ENCODE measurements at regions not wholly inside any gene's neighbourhood (a gene's known extent, or its start where the extent isn't known, plus 50 kb on each side); places are given as distances from the start of the nearest gene placed in this dataset.

- Histone ChIP-seq H3K4me1 (ENCODE audit: control insufficient read depth, insufficient read depth, low read length) (peaks cover 36% of the 10 kb centered on the region), H3K27me3 (ENCODE audit: control insufficient read depth, insufficient read depth, low read length) (no peaks in the 10 kb centered on the region), H3K4me3 (ENCODE audit: low read length) (no peak overlapping the region), H3K36me3 (ENCODE audit: control insufficient read depth, insufficient read depth, low read length) (no peaks in the 10 kb centered on the region), H3K27ac (ENCODE audit: low read length) (no peak overlapping the region), H3K9me3 (ENCODE audit: control insufficient read depth, insufficient read depth, low read length) (no peaks in the 10 kb centered on the region)
- H3K4me3 Mint-ChIP-seq, result no peak overlapping the region
- intact Hi-C loops (cut with micrococcal nuclease), result no loop called here
- TF ChIP-seq CTCF (IDR thresholded peaks at IDR 0.05), result no peak
- no peaks in the 10 kb centered on the region for H3K36me3 Mint-ChIP-seq
- ATAC-seq, result no peak
- H3K4me1 Mint-ChIP-seq, result peaks cover 30 to 32% of the 10 kb centered on the region in 2 donors
- DNase-seq, result no peak
- H3K9me3 Mint-ChIP-seq, result no peaks in the 10 kb centered on the region
- peaks cover 0 to 4% of the 10 kb centered on the region in 2 donors for H3K27me3 Mint-ChIP-seq (ENCODE audit: low read depth in 2 of 2)
- no peak overlapping the region for H3K27ac Mint-ChIP-seq
Observed at GRCh38 chr1:173407846-173408245, 69.3 kb upstream of the PRDX6 start.

DNA sequence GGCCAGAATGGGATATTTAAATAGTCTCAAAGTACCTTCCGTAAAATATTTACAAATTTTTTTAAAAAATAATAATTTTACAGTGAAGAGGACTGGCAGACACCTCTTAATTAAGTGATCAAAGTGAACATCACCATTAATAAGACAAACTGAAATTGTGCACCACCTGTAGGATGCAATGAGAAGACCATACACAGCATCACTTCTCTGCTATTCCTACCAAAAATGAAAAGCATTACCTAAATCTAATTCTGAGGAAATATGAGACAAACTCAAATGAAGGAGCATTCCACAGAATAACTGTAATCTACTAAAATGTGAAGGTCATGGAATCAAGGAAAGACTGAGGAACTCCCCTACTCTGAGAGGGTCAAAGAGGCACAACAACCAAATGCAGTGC, 68.2 kb upstream of the PRDX6 start:
- H3K9me3 Mint-ChIP-seq, result no peaks in the 10 kb centered on the region
- WGBS (ENCODE audit: insufficient coverage), result no CpG with 5 or more reads among the region's 1 CpG
- intact Hi-C loops (cut with micrococcal nuclease), result no loop called here
- H3K4me3 Mint-ChIP-seq, result peak overlapping the region; percentile 13
- no peaks in the 10 kb centered on the region for H3K36me3 Mint-ChIP-seq
- Histone ChIP-seq H3K4me1 (ENCODE audit: control insufficient read depth, insufficient read depth, low read length) (peaks cover 41% of the 10 kb centered on the region), H3K27me3 (ENCODE audit: control insufficient read depth, insufficient read depth, low read length) (no peaks in the 10 kb centered on the region), H3K4me3 (ENCODE audit: low read length) (no peak overlapping the region), H3K9me3 (ENCODE audit: control insufficient read depth, insufficient read depth, low read length) (no peaks in the 10 kb centered on the region), H3K27ac (ENCODE audit: low read length) (no peak overlapping the region), H3K36me3 (ENCODE audit: control insufficient read depth, insufficient read depth, low read length) (no peaks in the 10 kb centered on the region)
- H3K27ac Mint-ChIP-seq, result no peak overlapping the region
- peaks cover 0 to 4% of the 10 kb centered on the region in 2 donors for H3K27me3 Mint-ChIP-seq (ENCODE audit: low read depth in 2 of 2)
- ATAC-seq (no peak), DNase-seq (no peak)
- TF ChIP-seq CTCF (IDR thresholded peaks at IDR 0.05), result no peak
- peaks cover 34 to 35% of the 10 kb centered on the region in 2 donors for H3K4me1 Mint-ChIP-seq

- Mint-ChIP-seq H3K36me3 (no peaks in the 10 kb centered on the region), H3K9me3 (no peaks in the 10 kb centered on the region), H3K4me3 (peak overlapping the region; percentile 25), H3K27me3 (ENCODE audit: low read depth in 2 of 2) (peaks cover 0 to 4% of the 10 kb centered on the region in 2 donors), H3K27ac (peak overlapping the region; percentile 74 to 87), H3K4me1 (peaks cover 40 to 41% of the 10 kb centered on the region in 2 donors)
- no peak for TF ChIP-seq CTCF (IDR thresholded peaks at IDR 0.05)
- intact Hi-C loops (cut with micrococcal nuclease), result loop anchor here (5.0 to 10.0 kb wide), 2 partner anchors 662 to 1335 kb away; no protein-coding TSS in a partner anchor
- H3K27me3 ChIP-seq (ENCODE audit: control insufficient read depth, insufficient read depth, low read length), result no peaks in the 10 kb centered on the region
- H3K36me3 ChIP-seq (ENCODE audit: control insufficient read depth, insufficient read depth, low read length), result no peaks in the 10 kb centered on the region
- peaks cover 43% of the 10 kb centered on the region for H3K4me1 ChIP-seq (ENCODE audit: control insufficient read depth, insufficient read depth, low read length)
- 5% methylated on average over 3 of the region's 3 CpGs for WGBS (ENCODE audit: insufficient coverage)
- DNase-seq (peak in 1 of 2 donors; percentile 51), ATAC-seq (no peak)
- H3K27ac ChIP-seq (ENCODE audit: low read length), result peak overlapping the region; percentile 8
- H3K4me3 ChIP-seq (ENCODE audit: low read length), result no peak overlapping the region
- no peaks in the 10 kb centered on the region for H3K9me3 ChIP-seq (ENCODE audit: control insufficient read depth, insufficient read depth, low read length)
Observed at GRCh38 chr1:173409613-173410012, 67.5 kb upstream of the PRDX6 start.

DNA sequence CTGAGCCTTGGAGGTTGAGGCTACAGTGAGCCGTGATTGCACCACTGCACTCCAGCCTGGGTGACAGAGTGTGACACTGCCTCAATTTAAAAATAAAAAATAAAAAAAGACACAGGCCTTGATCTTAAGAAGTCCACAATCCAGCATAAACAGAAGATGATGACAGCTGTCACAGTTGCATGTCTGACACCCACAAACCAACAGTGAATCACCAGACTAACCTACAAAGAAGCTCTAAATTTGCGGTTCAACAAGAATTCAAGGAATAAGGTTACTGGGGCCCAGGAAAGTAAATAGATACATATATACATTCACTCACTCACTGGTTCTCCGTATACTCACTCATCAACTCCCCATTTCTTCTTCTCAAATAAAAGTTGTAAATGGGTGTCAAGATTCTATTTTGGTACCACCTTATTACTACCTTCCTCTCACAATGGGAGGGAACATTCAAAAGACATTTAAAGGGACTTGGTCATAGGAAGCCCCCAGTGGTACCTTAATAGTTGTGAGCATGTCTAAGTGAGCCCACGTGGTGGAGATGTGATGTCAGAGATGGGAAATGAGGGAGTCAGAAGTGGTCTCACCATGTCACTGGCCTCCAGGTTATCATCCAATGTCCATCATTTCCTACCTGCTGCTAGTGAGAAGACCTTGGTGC, 66.9 kb upstream of the PRDX6 start:
- Mint-ChIP-seq H3K27me3 (ENCODE audit: low read depth in 2 of 2) (peaks cover 0 to 4% of the 10 kb centered on the region in 2 donors), H3K4me1 (peaks cover 40 to 41% of the 10 kb centered on the region in 2 donors), H3K4me3 (peak overlapping the region; percentile 29), H3K27ac (peak overlapping the region; percentile 74 to 87), H3K36me3 (no peaks in the 10 kb centered on the region), H3K9me3 (no peaks in the 10 kb centered on the region)
- WGBS (ENCODE audit: insufficient coverage), result 35% methylated on average over 2 of the region's 4 CpGs
- intact Hi-C loops (cut with micrococcal nuclease), result loop anchor here (5.0 to 10.0 kb wide), 2 partner anchors 663 to 1335 kb away; no protein-coding TSS in a partner anchor
- H3K27ac ChIP-seq (ENCODE audit: low read length), result peak overlapping the region; percentile 77
- H3K4me1 ChIP-seq (ENCODE audit: control insufficient read depth, insufficient read depth, low read length), result peaks cover 45% of the 10 kb centered on the region
- no peak overlapping the region for H3K4me3 ChIP-seq (ENCODE audit: low read length)
- ATAC-seq (peak; percentile 61 to 70 (median 66)), DNase-seq (peak in 1 of 2 donors; percentile 61)
- no peaks in the 10 kb centered on the region for H3K9me3 ChIP-seq (ENCODE audit: control insufficient read depth, insufficient read depth, low read length)
- H3K27me3 ChIP-seq (ENCODE audit: control insufficient read depth, insufficient read depth, low read length), result no peaks in the 10 kb centered on the region
- no peaks in the 10 kb centered on the region for H3K36me3 ChIP-seq (ENCODE audit: control insufficient read depth, insufficient read depth, low read length)
- TF ChIP-seq CTCF (IDR thresholded peaks at IDR 0.05), result no peak

Data from natural killer cell (primary cell).